HCEC 1CT (cell line): ENCODE measurements at regions not wholly inside any gene's neighbourhood (a gene's known extent, or its start where the extent isn't known, plus 50 kb on each side); places are given as distances from the start of the nearest gene placed in this dataset.
"Not testable (repeated sequence)": the region's sequence is repeated elsewhere in the genome, so short reads cannot be mapped to it uniquely, and the experiment has no call there.

Experiments used
- DNase-seq: peaks from one replicate; pipeline ENCODE4 v3.0.0-alpha.2; 2017

DNA sequence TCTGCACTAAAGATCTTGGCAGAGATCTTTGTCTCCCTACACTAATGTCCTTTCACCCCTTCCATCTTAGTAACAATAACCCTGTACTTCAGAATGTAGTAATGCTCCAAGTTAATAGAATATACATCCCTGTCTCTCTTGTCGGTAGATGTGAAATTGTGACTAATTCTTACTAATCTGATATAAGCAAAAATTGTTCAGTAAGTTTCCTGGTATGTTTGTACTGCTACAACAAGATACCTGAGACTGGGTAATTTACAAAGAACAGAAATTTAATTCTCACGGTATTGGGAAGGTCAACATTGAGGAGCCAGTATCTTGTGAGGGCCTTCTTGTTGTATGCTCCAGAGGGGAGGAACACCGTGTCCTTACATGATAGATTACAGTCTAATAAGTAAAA lies 1686.6 kb upstream of the CDH9 start:
- DNase-seq: no peak

- no peak for DNase-seq
Observed at GRCh38 chr5:28714907-28715698, 1676.7 kb upstream of the CDH9 start.

DNA sequence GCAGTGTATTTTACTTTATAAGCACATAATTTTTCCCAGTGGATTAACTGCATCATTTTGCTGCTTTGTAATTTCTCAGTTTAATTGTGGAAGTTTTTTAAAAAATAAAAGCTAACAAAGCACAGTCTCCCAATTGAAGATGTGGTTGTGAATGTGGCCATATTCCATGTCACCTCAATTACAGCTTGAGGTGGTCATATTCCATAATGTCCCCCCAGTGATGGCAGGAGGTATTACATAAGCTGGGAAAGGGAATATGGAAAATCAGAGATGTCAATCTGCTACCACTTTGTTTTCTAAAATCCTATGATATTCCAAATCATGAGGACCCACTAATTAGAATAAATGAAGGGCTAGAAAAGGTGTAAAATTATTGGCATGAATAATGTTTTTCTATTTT lies 1672.0 kb upstream of the CDH9 start:
- no peak for DNase-seq

DNA sequence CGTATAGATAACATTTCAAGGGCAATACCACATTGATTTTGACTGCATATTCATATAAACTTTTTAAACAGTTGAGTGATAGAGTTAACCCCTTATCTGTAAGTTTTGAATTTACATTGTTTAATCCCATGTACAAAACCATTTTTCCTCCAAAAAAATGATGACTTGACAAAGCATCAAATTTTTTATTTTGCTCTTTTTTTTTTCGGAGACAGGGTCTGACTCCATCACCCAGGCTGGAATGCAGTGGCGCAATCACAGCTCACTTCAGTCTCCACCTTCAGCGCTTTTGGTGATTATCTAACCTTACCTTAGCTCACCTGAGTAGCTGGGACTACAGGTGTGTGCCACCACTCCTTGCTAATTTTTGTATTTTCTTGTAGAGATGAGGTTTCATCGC lies 1670.1 kb upstream of the CDH9 start:
- DNase-seq: no peak

GRCh38 chr5:28707706-28708105 lies 1669.3 kb upstream of the CDH9 start:
- DNase-seq: peak; percentile 51

DNA sequence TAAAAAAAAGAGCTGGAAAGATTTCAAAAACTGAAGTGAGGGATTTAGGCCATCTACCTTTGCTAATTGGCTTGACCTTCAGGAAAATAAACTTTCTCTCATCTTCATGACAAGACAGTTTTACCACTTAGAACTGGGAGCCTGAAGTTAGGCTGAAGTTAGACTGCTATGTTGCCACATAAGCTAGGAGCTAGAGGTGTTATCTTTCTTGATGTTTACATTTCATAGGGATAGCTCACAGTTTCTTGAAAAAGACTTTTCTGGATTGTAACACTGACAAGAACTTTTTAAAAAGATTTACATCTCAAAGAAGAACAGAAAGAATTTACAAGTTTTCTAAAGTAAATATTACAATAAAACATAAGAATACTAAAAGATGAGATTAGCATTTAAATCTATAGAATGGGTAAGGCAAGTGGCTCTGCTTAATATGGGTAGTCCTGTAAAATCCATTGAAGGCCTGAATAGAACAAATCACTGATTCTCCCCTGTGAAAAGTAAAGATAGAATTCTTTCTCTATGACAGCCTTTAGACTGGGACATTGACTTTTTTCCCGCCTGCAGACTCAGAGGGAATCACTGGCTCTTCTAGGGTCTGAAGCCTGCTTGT lies 1665.4 kb upstream of the CDH9 start:
- DNase-seq: peak; percentile 59

DNA sequence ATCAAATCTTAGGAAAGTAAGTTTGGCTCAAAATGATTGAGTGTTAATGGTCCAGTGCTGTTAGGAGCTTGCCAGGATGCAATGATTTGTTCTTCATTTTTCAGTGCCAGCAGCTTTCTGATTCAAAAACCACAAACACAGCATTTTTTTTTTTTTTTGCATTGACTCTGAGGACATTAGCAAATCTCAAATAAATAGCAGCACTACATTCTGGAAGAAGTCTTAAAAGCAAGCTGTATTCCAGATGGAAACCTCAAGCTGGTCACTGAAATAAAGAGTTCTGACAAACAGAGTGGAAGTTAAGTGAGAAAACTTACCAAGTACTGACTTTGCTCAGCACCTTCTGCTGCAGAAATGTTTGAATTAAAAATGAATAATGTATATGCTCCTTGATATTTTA lies 1653.1 kb upstream of the CDH9 start:
- DNase-seq: no peak

DNA sequence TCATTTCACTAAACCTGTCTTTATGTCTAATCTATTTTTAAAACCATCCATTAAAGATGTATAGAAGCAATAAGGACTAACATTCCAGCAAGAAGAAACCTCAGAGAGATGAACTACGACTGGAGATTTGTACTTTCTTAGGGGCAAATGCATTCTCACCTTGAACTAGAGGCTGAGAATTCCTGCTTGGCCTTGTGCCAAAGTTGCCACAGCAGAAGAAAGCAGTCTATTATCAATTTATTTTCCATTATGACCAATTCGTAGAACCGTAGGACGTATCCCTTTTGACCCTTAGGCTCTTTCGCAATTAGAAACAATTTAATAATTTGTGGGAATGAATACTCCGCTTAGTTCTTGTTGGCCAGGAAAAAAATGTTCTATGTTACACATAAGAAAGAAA lies 1647.4 kb upstream of the CDH9 start:
- DNase-seq: no peak

DNA sequence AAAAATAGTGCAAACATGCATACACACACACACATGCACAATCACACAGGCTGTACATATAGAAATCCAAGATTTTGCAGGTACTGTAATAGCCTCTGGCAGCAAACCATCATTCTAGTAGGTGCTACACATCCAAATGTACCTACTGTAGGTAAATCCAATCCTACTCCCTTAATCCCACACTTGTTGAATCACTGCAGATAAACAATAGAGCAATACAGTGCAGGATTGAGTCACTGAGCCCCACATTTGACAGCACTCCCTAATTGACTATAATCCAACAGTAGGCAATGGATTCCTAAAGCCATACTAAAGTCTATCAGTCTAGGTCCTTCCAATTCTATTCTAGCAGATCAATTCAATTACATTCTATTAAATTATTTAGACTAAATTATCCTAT lies 1640.5 kb upstream of the CDH9 start:
- no peak for DNase-seq

- no peak for DNase-seq
Observed at GRCh38 chr5:28666110-28666509, 1627.7 kb upstream of the CDH9 start.

- peak; percentile 80 for DNase-seq
Observed at GRCh38 chr5:28648108-28648507, 1609.7 kb upstream of the CDH9 start.

DNA sequence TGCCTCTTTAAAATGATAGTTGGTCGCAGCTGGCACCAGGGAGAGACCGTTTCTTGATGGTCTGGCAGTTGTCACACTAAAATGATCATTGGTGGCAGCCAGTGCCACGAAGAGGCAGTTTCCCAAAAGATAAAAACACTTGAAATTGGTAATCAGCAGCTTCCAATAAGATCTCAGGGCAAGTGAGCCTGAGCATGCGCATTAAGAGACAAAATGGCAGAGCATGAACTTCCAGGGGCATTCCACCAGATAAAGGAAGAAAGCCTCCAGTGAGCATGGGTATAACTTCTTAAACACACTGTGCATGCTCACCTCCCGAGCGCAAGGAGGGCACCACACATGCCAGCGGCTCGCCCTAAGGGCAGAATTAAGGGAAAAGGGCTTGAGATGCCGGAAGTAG lies 1594.2 kb upstream of the CDH9 start:
- no peak for DNase-seq

DNA sequence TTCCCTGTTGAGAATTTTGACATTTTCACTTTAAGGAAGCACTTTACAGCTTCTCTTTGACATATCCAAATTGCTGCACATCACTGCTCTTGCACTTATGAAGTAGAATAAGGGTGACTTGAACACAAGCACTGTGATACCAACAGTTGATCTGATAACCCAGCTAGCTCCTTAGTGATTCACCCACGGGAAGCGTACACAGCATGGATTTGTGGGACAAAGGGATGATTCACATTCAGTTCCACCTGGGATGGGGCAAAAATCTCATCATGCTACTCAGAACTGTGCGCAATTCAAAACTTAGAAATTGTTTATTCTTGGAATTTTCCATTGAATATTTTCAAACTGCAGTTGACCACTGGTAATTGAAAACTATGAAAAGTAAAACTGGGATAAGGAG lies 1565.5 kb upstream of the CDH9 start:
- DNase-seq: no peak

DNA sequence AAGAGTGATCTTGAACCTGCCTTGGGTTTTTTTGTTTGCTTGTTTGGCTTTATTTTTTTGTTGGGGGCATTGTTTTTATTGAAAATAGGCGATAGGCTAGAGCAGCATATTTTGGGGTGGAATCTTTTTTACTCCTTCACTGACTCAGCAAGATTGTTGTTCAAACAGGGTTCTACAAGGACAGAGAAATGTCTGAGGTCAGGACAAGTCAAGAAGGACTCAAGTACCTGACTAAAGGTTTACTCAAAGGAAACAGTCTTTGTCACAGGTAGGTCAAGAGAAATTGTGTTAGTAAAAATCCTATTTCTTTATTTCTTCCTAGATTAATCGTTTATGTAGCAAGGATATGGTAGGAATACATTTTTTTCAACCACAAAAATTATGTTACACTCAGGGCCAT lies 1564.0 kb upstream of the CDH9 start:
- no peak for DNase-seq

GRCh38 chr5:28596707-28597106 lies 1558.3 kb upstream of the CDH9 start:
- DNase-seq: not testable (repeated sequence)

GRCh38 chr5:28580616-28581015 lies 1542.2 kb upstream of the CDH9 start:
- peak; percentile 85 for DNase-seq

DNA sequence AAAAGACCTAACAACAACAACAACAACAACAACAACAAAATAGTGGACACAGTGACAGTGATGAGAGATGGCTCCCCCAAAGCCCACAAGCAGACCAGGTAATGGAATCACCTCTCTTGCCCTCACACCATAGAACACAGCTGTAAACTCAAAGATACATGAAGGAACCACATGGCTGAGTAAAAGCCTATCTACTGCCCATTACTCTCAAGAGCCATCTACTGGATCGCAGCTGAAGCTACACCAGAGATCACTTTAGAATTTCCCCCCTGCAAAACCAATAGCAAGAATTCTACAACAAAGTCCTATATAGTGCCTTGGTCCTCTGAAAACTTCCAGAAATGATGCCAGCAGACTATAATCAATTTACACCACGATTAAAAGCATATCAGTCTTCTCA lies 1537.6 kb upstream of the CDH9 start:
- peak; percentile 50 for DNase-seq

DNA sequence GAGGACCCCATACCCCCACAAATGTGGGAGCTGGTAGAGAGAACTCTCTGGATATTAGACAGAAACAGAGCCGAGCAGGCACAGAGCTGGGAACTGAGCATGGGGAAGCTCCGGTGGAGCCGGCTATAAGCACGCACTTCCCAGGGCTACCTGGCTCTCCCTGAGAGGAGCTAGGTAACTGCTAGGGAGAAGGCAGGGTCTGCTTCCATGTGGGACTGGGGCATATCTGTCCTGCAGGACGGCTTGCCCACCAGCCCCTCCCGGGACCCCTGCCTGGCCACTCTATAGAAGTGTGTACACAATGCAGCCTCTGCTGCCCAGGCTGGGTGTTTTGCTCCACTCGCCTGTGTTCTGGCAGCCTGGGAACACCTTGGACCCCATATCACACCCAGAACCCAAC lies 1537.0 kb upstream of the CDH9 start:
- no peak for DNase-seq

DNA sequence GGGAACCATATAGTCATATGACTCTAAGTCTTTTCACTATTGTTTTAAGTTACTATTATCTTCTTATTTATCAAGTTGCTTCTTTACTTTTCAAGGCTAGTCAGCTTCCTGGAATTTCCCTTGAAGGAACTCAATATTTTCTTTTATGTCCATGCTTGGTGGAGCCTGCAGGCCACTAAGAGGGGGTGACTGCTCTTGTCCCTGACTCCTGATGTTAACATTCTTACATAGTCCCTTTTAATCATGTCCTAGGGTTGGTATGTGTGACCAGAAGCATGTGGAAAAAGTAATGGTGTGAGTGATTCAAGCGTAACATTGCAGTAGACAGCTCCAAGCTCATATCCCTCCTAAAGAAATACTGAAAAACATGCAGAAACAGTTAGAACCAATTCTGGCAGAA lies 1536.2 kb upstream of the CDH9 start:
- DNase-seq: no peak

DNA sequence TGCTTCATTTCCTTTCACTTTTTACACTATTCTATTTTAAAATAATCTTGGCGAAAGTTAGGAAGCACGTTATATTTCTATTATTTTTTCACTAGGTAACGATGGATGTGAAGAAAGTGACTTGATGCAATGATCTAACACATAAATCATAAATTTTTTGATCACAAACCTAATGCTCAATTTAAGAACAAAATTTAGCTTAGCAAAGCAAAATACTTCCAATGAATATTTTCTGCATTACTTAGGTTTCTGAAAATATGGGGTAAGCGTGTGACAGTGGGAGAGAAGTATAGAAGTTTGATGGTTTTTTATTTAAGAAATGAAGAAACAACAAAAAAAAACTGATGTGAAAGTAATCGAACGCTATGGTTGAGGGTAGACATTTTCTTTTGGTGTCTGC lies 1528.7 kb upstream of the CDH9 start:
- no peak for DNase-seq

GRCh38 chr5:28561522-28561921 lies 1523.1 kb upstream of the CDH9 start:
- DNase-seq: no peak

DNA sequence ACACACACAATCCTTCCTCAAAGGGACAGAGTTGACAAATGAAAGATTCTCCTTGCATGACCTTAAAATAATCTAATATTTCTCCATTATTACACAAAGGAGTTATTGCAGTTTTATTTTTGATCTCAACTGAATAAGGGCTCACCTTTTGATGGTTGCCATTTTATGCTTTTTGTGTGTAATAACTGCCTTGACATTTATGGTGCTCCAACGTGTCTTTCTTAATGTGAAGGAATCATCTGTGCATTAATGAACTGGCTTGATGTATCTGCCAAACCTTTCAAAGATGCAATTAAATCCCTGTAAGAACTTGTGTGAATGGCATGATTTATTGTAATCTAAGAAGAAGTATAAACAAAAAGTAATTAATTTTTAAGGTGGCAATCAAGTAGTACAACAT lies 1519.8 kb upstream of the CDH9 start:
- DNase-seq: no peak

DNA sequence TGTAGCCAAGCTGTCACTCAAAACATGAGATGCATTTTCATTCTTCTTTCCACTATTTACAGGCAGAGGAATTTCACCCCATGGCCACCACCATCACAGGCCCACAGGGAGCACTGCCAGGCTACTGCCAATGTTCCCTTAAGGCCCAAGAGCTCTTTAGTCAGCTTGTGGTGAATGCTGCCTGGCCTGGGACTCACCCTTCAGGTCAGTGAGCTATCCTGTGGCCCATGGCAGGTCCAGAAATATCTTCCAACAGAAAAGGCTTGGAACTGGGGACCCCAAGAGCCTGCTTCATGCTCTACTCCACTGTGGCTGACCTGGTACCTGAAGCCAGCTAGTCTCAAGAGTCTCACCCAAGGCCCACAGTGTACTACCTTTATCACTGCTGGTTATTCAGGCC lies 1518.7 kb upstream of the CDH9 start:
- DNase-seq: no peak

GRCh38 chr5:28549588-28549987 lies 1511.2 kb upstream of the CDH9 start:
- DNase-seq: no peak

- DNase-seq: peak; percentile 77
Observed at GRCh38 chr5:28548856-28549255, 1510.5 kb upstream of the CDH9 start.
